AG04449 (cell line): ENCODE measurements at regions not wholly inside any gene's neighbourhood (a gene's known extent, or its start where the extent isn't known, plus 50 kb on each side); places are given as distances from the start of the nearest gene placed in this dataset.

ENCODE experiments used
- CTCF ChIA-PET: fragments of 350-600 bp; formaldehyde crosslinking; extraction: SDS; loops from one replicate; lab custom pipeline; 2021; ENCODE audit warnings: antibody characterized with exemption; lab: Yijun Ruan, JAX
- POLR2A ChIA-PET: fragments of 400-600, 350-600 bp; formaldehyde crosslinking; extraction: SDS; loops from one replicate; lab custom pipeline; 2020; ENCODE audit warnings: antibody characterized with exemption, inconsistent platforms; lab: Yijun Ruan, JAX
- DNase-seq: peaks from one replicate; pipeline ENCODE4 v3.0.0-alpha.2; 2010; ENCODE audit warnings: low read depth, low spot score
- H3K4me3 ChIP-seq: 2 replicates; pipeline ENCODE4 v1.5.1; 2011; ENCODE audit warnings: low read depth, mild to moderate bottlenecking, control low read depth, low read length
- TF ChIP-seq, protein P1 (sequence below): IDR thresholded peaks from one replicate; pipeline ENCODE4 v1.5.1; 2011; ENCODE audit warnings: mild to moderate bottlenecking, moderate library complexity, low read length, control low read depth, inconsistent platforms; ENCODE audit not compliant: insufficient read depth; ENCODE audit errors: missing control alignments

- ChIA-PET POLR2A (no interaction called here), CTCF (interaction anchor here (1.0 kb wide), 2 partner anchors 25 to 41 kb away, joined by 3 to 4 read pairs; no protein-coding TSS in a partner anchor)
- no peak for DNase-seq
- no peak overlapping the region for H3K4me3 ChIP-seq
- TF ChIP-seq, protein P1, sequence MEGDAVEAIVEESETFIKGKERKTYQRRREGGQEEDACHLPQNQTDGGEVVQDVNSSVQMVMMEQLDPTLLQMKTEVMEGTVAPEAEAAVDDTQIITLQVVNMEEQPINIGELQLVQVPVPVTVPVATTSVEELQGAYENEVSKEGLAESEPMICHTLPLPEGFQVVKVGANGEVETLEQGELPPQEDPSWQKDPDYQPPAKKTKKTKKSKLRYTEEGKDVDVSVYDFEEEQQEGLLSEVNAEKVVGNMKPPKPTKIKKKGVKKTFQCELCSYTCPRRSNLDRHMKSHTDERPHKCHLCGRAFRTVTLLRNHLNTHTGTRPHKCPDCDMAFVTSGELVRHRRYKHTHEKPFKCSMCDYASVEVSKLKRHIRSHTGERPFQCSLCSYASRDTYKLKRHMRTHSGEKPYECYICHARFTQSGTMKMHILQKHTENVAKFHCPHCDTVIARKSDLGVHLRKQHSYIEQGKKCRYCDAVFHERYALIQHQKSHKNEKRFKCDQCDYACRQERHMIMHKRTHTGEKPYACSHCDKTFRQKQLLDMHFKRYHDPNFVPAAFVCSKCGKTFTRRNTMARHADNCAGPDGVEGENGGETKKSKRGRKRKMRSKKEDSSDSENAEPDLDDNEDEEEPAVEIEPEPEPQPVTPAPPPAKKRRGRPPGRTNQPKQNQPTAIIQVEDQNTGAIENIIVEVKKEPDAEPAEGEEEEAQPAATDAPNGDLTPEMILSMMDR: no peak
These were observed 108.0 kb upstream of the HAAO start for GRCh38 chr2:42900289-42900891.

DNA sequence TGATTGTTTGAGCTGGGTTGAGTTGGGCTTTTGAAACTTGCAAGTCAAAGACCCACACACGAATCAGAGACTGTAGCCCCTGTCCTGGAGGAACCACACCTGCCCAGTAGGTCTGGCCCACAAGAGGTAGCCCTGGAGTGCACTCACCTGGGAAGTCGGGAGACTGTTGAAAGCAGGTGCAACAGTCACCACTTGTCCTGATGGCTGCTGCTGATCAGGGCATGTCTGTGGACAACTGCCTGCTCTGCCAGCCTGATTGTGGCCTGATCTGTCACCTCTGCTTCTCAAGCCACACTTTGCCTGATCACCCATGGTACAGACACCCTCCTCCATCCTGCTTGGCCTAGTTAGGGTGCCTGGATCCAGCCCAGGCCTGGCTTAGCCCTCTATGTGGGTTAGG, 105.0 kb upstream of the HAAO start:
- no peak overlapping the region for H3K4me3 ChIP-seq
- POLR2A ChIA-PET: no interaction called here
- TF ChIP-seq, protein P1: no peak
- no peak for DNase-seq
- CTCF ChIA-PET: interaction anchor here (0.5 to 2.7 kb wide), 2 partner anchors 13 to 332 kb away, joined by 3 to 7 read pairs; no protein-coding TSS in a partner anchor

DNA sequence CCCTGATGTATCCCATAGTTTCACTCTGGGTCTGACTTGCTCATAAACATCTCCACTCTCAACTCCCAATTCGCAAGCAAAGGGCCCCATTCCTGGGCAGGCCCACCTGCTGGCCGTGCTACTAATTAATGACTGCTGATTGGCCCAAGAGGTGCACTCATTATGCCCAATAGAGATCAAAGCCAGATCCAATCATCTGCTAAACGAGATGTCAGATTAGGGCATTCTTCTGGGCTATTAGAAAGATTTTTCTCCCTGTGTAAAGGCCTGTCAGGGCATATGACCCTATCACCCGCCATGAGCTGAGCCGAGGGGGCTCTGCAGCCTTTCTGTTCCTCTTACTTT, 103.4 kb upstream of the HAAO start:
- DNase-seq: no peak
- H3K4me3 ChIP-seq: no peak overlapping the region
- ChIA-PET POLR2A (no interaction called here), CTCF (interaction anchor here (2.7 kb wide), 1 partner anchor 15 kb away, joined by 7 read pairs; no protein-coding TSS in a partner anchor)
- TF ChIP-seq, protein P1: no peak

DNA sequence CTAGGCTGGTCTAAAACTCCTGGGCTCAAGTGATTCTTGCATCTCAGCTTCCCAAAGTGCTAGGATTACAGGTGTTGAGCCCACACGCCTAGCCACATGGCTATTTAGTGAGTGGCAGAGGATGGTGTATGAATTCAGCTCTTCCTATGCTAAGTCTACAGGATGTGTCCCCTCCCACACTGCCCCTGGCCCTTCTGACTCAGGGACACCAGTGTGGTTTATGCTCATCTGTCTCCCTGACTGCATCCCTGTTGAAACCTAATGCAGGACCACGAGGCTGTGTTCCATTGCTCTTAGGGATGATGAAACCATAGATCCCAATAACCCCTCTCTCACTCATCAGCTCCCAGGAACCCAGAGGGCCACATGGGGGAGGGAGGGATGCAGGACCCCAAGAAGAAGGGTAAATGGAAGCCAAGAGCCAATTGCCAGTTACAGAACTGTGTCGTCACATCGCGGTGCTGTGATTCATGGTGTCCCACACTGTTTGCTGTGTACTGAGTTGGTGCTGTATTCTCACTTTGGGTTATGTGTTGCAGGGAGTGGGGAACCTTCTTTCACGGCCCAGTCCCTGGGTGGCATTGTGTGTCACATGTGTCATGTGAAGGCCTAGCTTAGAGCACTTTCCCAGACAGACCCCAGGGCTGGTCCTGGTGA, 102.9 kb upstream of the HAAO start:
- H3K4me3 ChIP-seq: no peak overlapping the region
- no peak for DNase-seq
- TF ChIP-seq, protein P1: no peak
- CTCF ChIA-PET: interaction anchor here (0.7 to 2.7 kb wide), 4 partner anchors 11 to 643 kb away, joined by 3 to 7 read pairs (median 4); no protein-coding TSS in a partner anchor
- POLR2A ChIA-PET: no interaction called here

GRCh38 chr2:42893047-42893758, 100.8 kb upstream of the HAAO start:
- no peak overlapping the region for H3K4me3 ChIP-seq
- CTCF ChIA-PET: interaction anchor here (0.6 to 1.4 kb wide), 3 partner anchors 9 to 11 kb away, joined by 3 to 5 read pairs (median 3); no protein-coding TSS in a partner anchor
- POLR2A ChIA-PET: interaction anchor here (0.5 kb wide), 1 partner anchor 31 kb away, joined by 3 read pairs; no protein-coding TSS in a partner anchor
- TF ChIP-seq, protein P1: no peak
- no peak for DNase-seq
